H1 (cell line): ENCODE measurements at regions not wholly inside any gene's neighbourhood (a gene's known extent, or its start where the extent isn't known, plus 50 kb on each side); places are given as distances from the start of the nearest gene placed in this dataset.

Source experiments
- ASH2L ChIP-seq: fragments of 200-600, 300-600 bp; sonication (generic); IDR thresholded peaks from one replicate; pipeline ENCODE4 v1.7.1; 2017; ENCODE audit warnings: low read length
- ATF2 ChIP-seq: IDR thresholded peaks from 2 replicates; pipeline ENCODE4 v1.6.1; 2012; ENCODE audit warnings: low read length, inconsistent platforms
- CEBPB ChIP-seq: IDR thresholded peaks from 2 replicates; pipeline ENCODE4 v1.6.1; 2012; ENCODE audit warnings: low read depth, low read length
- CHD2 ChIP-seq: IDR thresholded peaks from 2 replicates; pipeline ENCODE4 v1.6.1; 2012; ENCODE audit warnings: low read length, improper control_type of control experiment
- KDM5A ChIP-seq: fragments of 200-600 bp; IDR thresholded peaks from 2 replicates; pipeline ENCODE4 v1.7.1; 2012; ENCODE audit warnings: mild to moderate bottlenecking, low read length, inconsistent platforms, mixed read lengths
- SP2 ChIP-seq: IDR thresholded peaks from 2 replicates; pipeline ENCODE4 v1.6.1; 2012; ENCODE audit warnings: mild to moderate bottlenecking, low read length, inconsistent platforms
- TEAD4 ChIP-seq: IDR thresholded peaks from 2 replicates; pipeline ENCODE4 v1.6.1; 2012; ENCODE audit warnings: low read depth, low read length, inconsistent platforms, mixed read lengths
- TF ChIP-seq, protein P1 (sequence below): fragments of 300-600 bp; sonication (generic); IDR thresholded peaks from 2 replicates; pipeline ENCODE4 v1.7.1; 2012; ENCODE audit warnings: low read length, moderate library complexity, mild to moderate bottlenecking, inconsistent platforms; ENCODE audit not compliant: insufficient replicate concordance

DNA sequence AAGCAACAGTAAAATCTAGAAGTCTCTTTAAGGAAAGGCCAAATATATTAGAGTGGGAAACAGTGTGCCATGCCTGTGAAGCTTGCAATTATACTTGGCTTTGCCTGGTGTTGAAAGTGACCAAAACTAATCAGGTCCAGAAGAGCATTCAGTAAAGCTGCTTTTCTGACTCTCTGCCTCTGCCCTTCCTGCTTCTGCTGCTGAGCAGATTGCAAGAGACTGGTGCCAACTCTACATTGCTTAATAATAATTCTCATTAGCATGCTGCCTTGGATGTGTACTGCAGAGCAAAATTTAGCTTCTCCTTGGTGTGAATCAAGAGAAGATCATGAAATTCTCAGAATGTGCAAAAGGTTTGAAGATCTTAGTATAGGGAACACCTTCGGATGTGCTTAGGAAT is 120.4 kb upstream of the RFX3 start (continued):
- TF ChIP-seq, protein P1, sequence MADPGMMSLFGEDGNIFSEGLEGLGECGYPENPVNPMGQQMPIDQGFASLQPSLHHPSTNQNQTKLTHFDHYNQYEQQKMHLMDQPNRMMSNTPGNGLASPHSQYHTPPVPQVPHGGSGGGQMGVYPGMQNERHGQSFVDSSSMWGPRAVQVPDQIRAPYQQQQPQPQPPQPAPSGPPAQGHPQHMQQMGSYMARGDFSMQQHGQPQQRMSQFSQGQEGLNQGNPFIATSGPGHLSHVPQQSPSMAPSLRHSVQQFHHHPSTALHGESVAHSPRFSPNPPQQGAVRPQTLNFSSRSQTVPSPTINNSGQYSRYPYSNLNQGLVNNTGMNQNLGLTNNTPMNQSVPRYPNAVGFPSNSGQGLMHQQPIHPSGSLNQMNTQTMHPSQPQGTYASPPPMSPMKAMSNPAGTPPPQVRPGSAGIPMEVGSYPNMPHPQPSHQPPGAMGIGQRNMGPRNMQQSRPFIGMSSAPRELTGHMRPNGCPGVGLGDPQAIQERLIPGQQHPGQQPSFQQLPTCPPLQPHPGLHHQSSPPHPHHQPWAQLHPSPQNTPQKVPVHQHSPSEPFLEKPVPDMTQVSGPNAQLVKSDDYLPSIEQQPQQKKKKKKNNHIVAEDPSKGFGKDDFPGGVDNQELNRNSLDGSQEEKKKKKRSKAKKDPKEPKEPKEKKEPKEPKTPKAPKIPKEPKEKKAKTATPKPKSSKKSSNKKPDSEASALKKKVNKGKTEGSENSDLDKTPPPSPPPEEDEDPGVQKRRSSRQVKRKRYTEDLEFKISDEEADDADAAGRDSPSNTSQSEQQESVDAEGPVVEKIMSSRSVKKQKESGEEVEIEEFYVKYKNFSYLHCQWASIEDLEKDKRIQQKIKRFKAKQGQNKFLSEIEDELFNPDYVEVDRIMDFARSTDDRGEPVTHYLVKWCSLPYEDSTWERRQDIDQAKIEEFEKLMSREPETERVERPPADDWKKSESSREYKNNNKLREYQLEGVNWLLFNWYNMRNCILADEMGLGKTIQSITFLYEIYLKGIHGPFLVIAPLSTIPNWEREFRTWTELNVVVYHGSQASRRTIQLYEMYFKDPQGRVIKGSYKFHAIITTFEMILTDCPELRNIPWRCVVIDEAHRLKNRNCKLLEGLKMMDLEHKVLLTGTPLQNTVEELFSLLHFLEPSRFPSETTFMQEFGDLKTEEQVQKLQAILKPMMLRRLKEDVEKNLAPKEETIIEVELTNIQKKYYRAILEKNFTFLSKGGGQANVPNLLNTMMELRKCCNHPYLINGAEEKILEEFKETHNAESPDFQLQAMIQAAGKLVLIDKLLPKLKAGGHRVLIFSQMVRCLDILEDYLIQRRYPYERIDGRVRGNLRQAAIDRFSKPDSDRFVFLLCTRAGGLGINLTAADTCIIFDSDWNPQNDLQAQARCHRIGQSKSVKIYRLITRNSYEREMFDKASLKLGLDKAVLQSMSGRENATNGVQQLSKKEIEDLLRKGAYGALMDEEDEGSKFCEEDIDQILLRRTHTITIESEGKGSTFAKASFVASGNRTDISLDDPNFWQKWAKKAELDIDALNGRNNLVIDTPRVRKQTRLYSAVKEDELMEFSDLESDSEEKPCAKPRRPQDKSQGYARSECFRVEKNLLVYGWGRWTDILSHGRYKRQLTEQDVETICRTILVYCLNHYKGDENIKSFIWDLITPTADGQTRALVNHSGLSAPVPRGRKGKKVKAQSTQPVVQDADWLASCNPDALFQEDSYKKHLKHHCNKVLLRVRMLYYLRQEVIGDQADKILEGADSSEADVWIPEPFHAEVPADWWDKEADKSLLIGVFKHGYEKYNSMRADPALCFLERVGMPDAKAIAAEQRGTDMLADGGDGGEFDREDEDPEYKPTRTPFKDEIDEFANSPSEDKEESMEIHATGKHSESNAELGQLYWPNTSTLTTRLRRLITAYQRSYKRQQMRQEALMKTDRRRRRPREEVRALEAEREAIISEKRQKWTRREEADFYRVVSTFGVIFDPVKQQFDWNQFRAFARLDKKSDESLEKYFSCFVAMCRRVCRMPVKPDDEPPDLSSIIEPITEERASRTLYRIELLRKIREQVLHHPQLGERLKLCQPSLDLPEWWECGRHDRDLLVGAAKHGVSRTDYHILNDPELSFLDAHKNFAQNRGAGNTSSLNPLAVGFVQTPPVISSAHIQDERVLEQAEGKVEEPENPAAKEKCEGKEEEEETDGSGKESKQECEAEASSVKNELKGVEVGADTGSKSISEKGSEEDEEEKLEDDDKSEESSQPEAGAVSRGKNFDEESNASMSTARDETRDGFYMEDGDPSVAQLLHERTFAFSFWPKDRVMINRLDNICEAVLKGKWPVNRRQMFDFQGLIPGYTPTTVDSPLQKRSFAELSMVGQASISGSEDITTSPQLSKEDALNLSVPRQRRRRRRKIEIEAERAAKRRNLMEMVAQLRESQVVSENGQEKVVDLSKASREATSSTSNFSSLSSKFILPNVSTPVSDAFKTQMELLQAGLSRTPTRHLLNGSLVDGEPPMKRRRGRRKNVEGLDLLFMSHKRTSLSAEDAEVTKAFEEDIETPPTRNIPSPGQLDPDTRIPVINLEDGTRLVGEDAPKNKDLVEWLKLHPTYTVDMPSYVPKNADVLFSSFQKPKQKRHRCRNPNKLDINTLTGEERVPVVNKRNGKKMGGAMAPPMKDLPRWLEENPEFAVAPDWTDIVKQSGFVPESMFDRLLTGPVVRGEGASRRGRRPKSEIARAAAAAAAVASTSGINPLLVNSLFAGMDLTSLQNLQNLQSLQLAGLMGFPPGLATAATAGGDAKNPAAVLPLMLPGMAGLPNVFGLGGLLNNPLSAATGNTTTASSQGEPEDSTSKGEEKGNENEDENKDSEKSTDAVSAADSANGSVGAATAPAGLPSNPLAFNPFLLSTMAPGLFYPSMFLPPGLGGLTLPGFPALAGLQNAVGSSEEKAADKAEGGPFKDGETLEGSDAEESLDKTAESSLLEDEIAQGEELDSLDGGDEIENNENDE = no peak
- TF ChIP-seq KDM5A (no peak), TEAD4 (no peak), ATF2 (no peak), ASH2L (no peak), SP2 (no peak), CEBPB (no peak), CHD2 (no peak)
